CD4-positive, alpha-beta T cell treated with Interleukin-4 for 1 hour (primary cell): ENCODE measurements at regions not wholly inside any gene's neighbourhood (a gene's known extent, or its start where the extent isn't known, plus 50 kb on each side); places are given as distances from the start of the nearest gene placed in this dataset.
"Not testable (repeated sequence)": the region's sequence is repeated elsewhere in the genome, so short reads cannot be mapped to it uniquely, and the experiment has no call there.

Experiments
- DNase-seq, 2 donors: peaks; one replicate each; pipeline ENCODE4 v3.0.0-alpha.2; 2020 to 2022

GRCh38 chrX:18102006-18102405, 118.7 kb downstream of the BEND2 start:
- no peak for DNase-seq

GRCh38 chrX:18101087-18101486, 119.6 kb downstream of the BEND2 start:
- DNase-seq: no peak

GRCh38 chrX:18099745-18100144, 120.9 kb downstream of the BEND2 start:
- DNase-seq: no peak

- DNase-seq: no peak
These were observed 121.9 kb downstream of the BEND2 start for GRCh38 chrX:18098763-18099162.

GRCh38 chrX:18076434-18076833, 144.3 kb downstream of the BEND2 start:
- no peak for DNase-seq

GRCh38 chrX:18075603-18076002, 145.1 kb downstream of the BEND2 start:
- no peak for DNase-seq

- DNase-seq: not testable (repeated sequence)
These were observed 152.6 kb downstream of the BEND2 start for GRCh38 chrX:18068045-18068444.

- no peak for DNase-seq
These were observed 154.7 kb downstream of the BEND2 start for GRCh38 chrX:18065956-18066355.

GRCh38 chrX:18051690-18052089, 169.0 kb downstream of the BEND2 start:
- no peak for DNase-seq

GRCh38 chrX:18047491-18047890, 173.2 kb downstream of the BEND2 start:
- no peak for DNase-seq

GRCh38 chrX:18045436-18045835, 175.2 kb downstream of the BEND2 start:
- no peak for DNase-seq

GRCh38 chrX:18042776-18043175, 177.9 kb downstream of the BEND2 start:
- no peak for DNase-seq

GRCh38 chrX:18041656-18042055, 179.0 kb downstream of the BEND2 start:
- no peak for DNase-seq

GRCh38 chrX:18039023-18039422, 177.9 kb upstream of the RAI2 start:
- no peak for DNase-seq

GRCh38 chrX:18036394-18036793, 175.3 kb upstream of the RAI2 start:
- no peak for DNase-seq

- no peak for DNase-seq
These were observed 173.8 kb upstream of the RAI2 start for GRCh38 chrX:18034945-18035344.

GRCh38 chrX:18034504-18034903, 173.4 kb upstream of the RAI2 start:
- DNase-seq: no peak

- DNase-seq: no peak
These were observed 171.6 kb upstream of the RAI2 start for GRCh38 chrX:18032486-18033221.

- no peak for DNase-seq
These were observed 170.8 kb upstream of the RAI2 start for GRCh38 chrX:18031726-18032375.

- DNase-seq: not testable (repeated sequence)
These were observed 169.6 kb upstream of the RAI2 start for GRCh38 chrX:18030656-18031055.

GRCh38 chrX:18026166-18026565, 165.1 kb upstream of the RAI2 start:
- no peak for DNase-seq

GRCh38 chrX:18017411-18017810, 156.3 kb upstream of the RAI2 start:
- DNase-seq: no peak

- no peak for DNase-seq
These were observed 155.8 kb upstream of the RAI2 start for GRCh38 chrX:18016941-18017340.

- DNase-seq: no peak
These were observed 149.2 kb upstream of the RAI2 start for GRCh38 chrX:18010253-18010652.

- DNase-seq: no peak
These were observed 142.8 kb upstream of the RAI2 start for GRCh38 chrX:18003876-18004275.
